GM12891 (cell line): ENCODE measurements at regions not wholly inside any gene's neighbourhood (a gene's known extent, or its start where the extent isn't known, plus 50 kb on each side); places are given as distances from the start of the nearest gene placed in this dataset.
"Not testable (repeated sequence)": the region's sequence is repeated elsewhere in the genome, so short reads cannot be mapped to it uniquely, and the experiment has no call there.

ENCODE experiments used
- DNase-seq: peaks from one replicate; pipeline ENCODE4 v3.0.0; 2011; ENCODE audit warnings: low spot score; ENCODE audit not compliant: insufficient read length
- FAIRE-seq: peaks from 2 replicates; lab custom pipeline; 2011; peaks lifted over from hg19 to GRCh38; lab: Jason Lieb, UNC
- PAX5 ChIP-seq: IDR thresholded peaks from 2 replicates; pipeline ENCODE4 v1.6.1; 2011; ENCODE audit warnings: low read length, moderate library complexity, mild to moderate bottlenecking; ENCODE audit not compliant: insufficient read depth, severe bottlenecking
- POLR2A ChIP-seq: IDR thresholded peaks from 2 replicates; pipeline ENCODE4 v1.6.1; 2011; ENCODE audit warnings: low read depth, low read length, control low read depth
- POLR2AphosphoS5 ChIP-seq: IDR thresholded peaks from 2 replicates; pipeline ENCODE4 v1.6.1; 2011; ENCODE audit warnings: low read depth, low read length, control low read depth
- POU2F2 ChIP-seq: IDR thresholded peaks from 2 replicates; pipeline ENCODE4 v1.6.1; 2011; ENCODE audit warnings: low read depth, mild to moderate bottlenecking, control low read depth, low read length, moderate library complexity
- SPI1 ChIP-seq: IDR thresholded peaks from 2 replicates; pipeline ENCODE4 v1.6.1; 2011; ENCODE audit warnings: low read depth, low read length, control low read depth
- TAF1 ChIP-seq: IDR thresholded peaks from 2 replicates; pipeline ENCODE4 v1.6.1; 2011; ENCODE audit warnings: low read depth, low read length, control low read depth

- no peak for DNase-seq
- FAIRE-seq, result no peak
- TF ChIP-seq POLR2AphosphoS5 (no peak), POU2F2 (no peak), TAF1 (no peak), SPI1 (no peak), PAX5 (no peak), POLR2A (no peak)
Measured at GRCh38 chr4:159027535-159027934, 75.3 kb upstream of the RAPGEF2 start.

DNA sequence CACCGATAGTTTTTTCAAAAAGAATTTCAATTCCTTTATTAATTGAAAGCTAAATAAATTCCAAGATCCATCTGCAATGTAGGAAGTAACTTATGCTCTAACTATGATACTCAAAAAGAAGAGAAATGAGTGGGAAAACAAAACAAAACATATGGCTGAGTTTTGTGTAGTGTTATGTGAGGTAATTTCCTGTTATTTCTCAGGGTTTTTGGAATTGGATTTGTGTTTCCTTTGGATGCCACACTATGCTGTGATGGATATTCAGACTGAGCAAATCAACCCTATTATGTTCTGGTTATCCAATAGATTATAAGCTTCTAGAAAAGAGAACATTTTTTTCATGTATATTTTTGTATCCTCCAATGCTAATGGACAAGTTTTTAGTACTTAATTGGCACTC lies 73.4 kb upstream of the RAPGEF2 start:
- FAIRE-seq (no peak), DNase-seq (no peak)
- no peak for TF ChIP-seq PAX5
- no peak for TF ChIP-seq POU2F2
- TF ChIP-seq SPI1, result no peak
- TF ChIP-seq TAF1, result no peak
- no peak for TF ChIP-seq POLR2A
- no peak for TF ChIP-seq POLR2AphosphoS5

GRCh38 chr4:159030297-159030696 lies 72.6 kb upstream of the RAPGEF2 start:
- not testable (repeated sequence) for DNase-seq, FAIRE-seq

- DNase-seq (no peak), FAIRE-seq (no peak)
- TF ChIP-seq POLR2A (no peak), TAF1 (no peak), POU2F2 (no peak)
Measured at GRCh38 chr4:159035570-159035969, 67.3 kb upstream of the RAPGEF2 start.

- TF ChIP-seq POLR2AphosphoS5, result no peak
- TF ChIP-seq SPI1, result no peak
- no peak for TF ChIP-seq POLR2A
- no peak for TF ChIP-seq TAF1
- TF ChIP-seq PAX5, result no peak
- TF ChIP-seq POU2F2, result no peak
- FAIRE-seq, result no peak
- no peak for DNase-seq
Measured at GRCh38 chr4:159038536-159038935, 64.3 kb upstream of the RAPGEF2 start.

- no peak for DNase-seq
- no peak for TF ChIP-seq SPI1
- no peak for TF ChIP-seq PAX5
- no peak for TF ChIP-seq POLR2AphosphoS5
- no peak for TF ChIP-seq POLR2A
- TF ChIP-seq POU2F2, result no peak
- no peak for TF ChIP-seq TAF1
- no peak for FAIRE-seq
Measured at GRCh38 chr4:159041054-159042034, 61.5 kb upstream of the RAPGEF2 start.

DNA sequence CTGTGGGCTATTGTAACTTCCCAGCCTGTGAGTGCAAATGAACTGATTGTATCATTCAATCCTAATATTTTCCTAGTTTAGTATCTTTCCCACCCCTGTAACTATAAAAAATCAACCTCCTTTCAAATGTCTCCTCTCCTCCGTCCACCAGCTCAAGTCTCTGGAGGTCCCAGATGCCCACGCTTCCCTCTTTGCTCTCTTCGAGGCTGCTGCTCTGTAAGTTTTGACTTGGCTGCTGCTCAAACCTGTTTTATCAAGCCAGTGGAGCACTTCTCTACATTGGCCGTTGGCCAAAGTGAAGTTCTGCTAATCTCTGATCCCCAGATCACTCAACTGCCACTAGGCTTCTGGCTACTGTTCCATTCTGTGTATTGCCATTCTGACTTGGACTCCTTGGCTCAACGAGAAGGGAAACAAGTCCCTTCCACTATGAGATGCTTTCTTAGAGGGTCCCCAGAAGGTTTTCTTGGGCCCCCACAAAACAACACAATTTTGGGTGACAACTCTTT lies 60.7 kb upstream of the RAPGEF2 start:
- FAIRE-seq (no peak), DNase-seq (no peak)
- TF ChIP-seq POU2F2 (no peak), PAX5 (no peak), TAF1 (no peak), POLR2AphosphoS5 (no peak), POLR2A (no peak), SPI1 (no peak)

GRCh38 chr4:159042868-159043267 lies 60.0 kb upstream of the RAPGEF2 start:
- TF ChIP-seq POLR2AphosphoS5, result no peak
- no peak for TF ChIP-seq SPI1
- no peak for TF ChIP-seq TAF1
- TF ChIP-seq PAX5, result no peak
- no peak for TF ChIP-seq POLR2A
- TF ChIP-seq POU2F2, result no peak
- FAIRE-seq, result no peak
- DNase-seq, result no peak

GRCh38 chr4:159043861-159044260 lies 59.0 kb upstream of the RAPGEF2 start:
- DNase-seq (no peak), FAIRE-seq (no peak)

GRCh38 chr4:159045321-159045720 lies 57.6 kb upstream of the RAPGEF2 start:
- DNase-seq (no peak), FAIRE-seq (no peak)
- TF ChIP-seq PAX5 (no peak), POU2F2 (no peak), POLR2A (no peak), POLR2AphosphoS5 (no peak), TAF1 (no peak), SPI1 (no peak)

More at GRCh38 chr4:159043861-159044260, 59.0 kb upstream of the RAPGEF2 start:
- TF ChIP-seq PAX5 (no peak), POLR2A (no peak), SPI1 (no peak), POU2F2 (no peak), POLR2AphosphoS5 (no peak), TAF1 (no peak)
